Calu3 (cell line): ENCODE measurements at regions not wholly inside any gene's neighbourhood (a gene's known extent, or its start where the extent isn't known, plus 50 kb on each side); places are given as distances from the start of the nearest gene placed in this dataset.
"Not testable (repeated sequence)": the region's sequence is repeated elsewhere in the genome, so short reads cannot be mapped to it uniquely, and the experiment has no call there.

Experiments used
- BruUV-seq: library from RNA; stranded (reverse); fragments of 400-500 nt; replicated peaks from 2 replicates; lab custom pipeline; 2021; lab: Mats Ljungman, UMichigan
- CTCF ChIA-PET: fragments of 300-600 bp; sonication (Branson Sonifier 250); formaldehyde crosslinking; loops from one replicate; lab custom pipeline; 2022; ENCODE audit warnings: antibody characterized with exemption; lab: Charles Lee
- DNase-seq: peaks from one replicate; pipeline ENCODE4 v3.0.0; 2022
- H3K27ac Mint-ChIP-seq: one replicate; pipeline ENCODE4 v1.8.0; 2022; ENCODE audit warnings: mixed read lengths; ENCODE audit not compliant: unreplicated experiment
- H3K27me3 Mint-ChIP-seq: one replicate; pipeline ENCODE4 v1.8.0; 2022; ENCODE audit warnings: mixed read lengths; ENCODE audit not compliant: unreplicated experiment
- H3K36me3 Mint-ChIP-seq: one replicate; pipeline ENCODE4 v1.8.0; 2022; ENCODE audit warnings: mild to moderate bottlenecking, moderate library complexity, mixed read lengths; ENCODE audit not compliant: insufficient read depth, unreplicated experiment
- H3K4me1 Mint-ChIP-seq: one replicate; pipeline ENCODE4 v1.8.0; 2022; ENCODE audit warnings: mild to moderate bottlenecking, low read depth, mixed read lengths; ENCODE audit not compliant: unreplicated experiment
- H3K4me3 Mint-ChIP-seq: one replicate; pipeline ENCODE4 v1.8.0; 2022; ENCODE audit warnings: mild to moderate bottlenecking, low read depth, moderate library complexity, mixed read lengths; ENCODE audit not compliant: unreplicated experiment
- H3K9me3 Mint-ChIP-seq: one replicate; pipeline ENCODE4 v1.8.0; 2022; ENCODE audit warnings: low read depth, mixed read lengths; ENCODE audit not compliant: unreplicated experiment
- CTCF ChIP-seq: fragments of 200-600 bp; IDR thresholded peaks from one replicate; pipeline ENCODE4 v1.8.0; 2022; ENCODE audit warnings: antibody characterized with exemption; ENCODE audit not compliant: unreplicated experiment
- intact Hi-C: fragments of 100-400 bp; cut with micrococcal nuclease; formaldehyde crosslinking; loops from one replicate; pipeline ENCODE4 v1.10.0; 2022; ENCODE audit not compliant: unreplicated experiment

DNA sequence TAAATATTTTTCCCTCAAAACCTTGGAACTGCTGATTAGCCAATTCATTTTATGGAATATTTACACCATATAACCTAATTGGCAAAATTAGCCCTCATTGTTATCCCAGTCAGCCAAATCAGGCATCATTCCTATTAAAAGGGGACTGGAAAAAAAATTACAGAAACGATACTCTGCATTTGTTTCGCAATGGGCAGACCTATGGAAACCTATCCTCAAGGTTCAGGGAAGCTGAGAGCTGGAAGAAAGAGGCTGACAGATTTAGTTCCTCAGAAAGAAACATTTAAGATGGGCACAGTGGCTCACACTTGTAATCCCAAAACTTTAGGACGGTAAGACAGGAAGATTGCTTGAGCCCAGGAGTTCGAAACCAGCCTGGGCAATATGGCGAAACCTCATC lies 85.6 kb upstream of the RPH3AL start:
- DNase-seq: no peak
- Mint-ChIP-seq H3K9me3 (no peaks in the 10 kb centered on the region), H3K4me3 (no peak overlapping the region), H3K27ac (no peak overlapping the region), H3K27me3 (no peaks in the 10 kb centered on the region), H3K36me3 (no peaks in the 10 kb centered on the region), H3K4me1 (no peaks in the 10 kb centered on the region)
- intact Hi-C loops: no loop called here
- BruUV-seq: no TSS peak
- TF ChIP-seq CTCF: no peak
- CTCF ChIA-PET: no interaction called here

DNA sequence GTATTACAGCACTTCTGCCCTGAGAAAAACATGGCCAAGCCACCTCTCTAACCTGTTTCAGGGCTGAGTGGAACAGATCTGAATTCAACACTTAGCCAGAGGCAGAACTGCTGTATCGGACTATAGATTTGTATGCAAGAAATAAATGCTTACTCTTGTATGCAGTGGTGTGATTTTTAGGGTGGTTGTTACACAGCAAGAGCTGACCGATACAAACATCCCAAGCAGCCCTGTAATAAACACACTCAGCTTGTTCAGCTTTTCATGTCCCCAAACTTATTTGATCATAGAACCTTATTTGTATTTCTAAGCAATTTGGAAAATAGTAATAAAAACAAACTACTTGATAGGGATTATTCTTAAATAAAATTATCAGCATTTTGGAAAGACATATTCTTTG lies 84.9 kb upstream of the RPH3AL start:
- Mint-ChIP-seq H3K9me3 (no peaks in the 10 kb centered on the region), H3K4me3 (no peak overlapping the region), H3K27me3 (no peaks in the 10 kb centered on the region), H3K36me3 (no peaks in the 10 kb centered on the region), H3K27ac (no peak overlapping the region), H3K4me1 (no peaks in the 10 kb centered on the region)
- TF ChIP-seq CTCF: no peak
- intact Hi-C loops: no loop called here
- DNase-seq: no peak
- BruUV-seq: no TSS peak
- CTCF ChIA-PET: no interaction called here

GRCh38 chr17:436571-436970 lies 84.0 kb upstream of the RPH3AL start:
- Mint-ChIP-seq H3K36me3 (no peaks in the 10 kb centered on the region), H3K27ac (no peak overlapping the region), H3K27me3 (no peaks in the 10 kb centered on the region), H3K9me3 (no peaks in the 10 kb centered on the region), H3K4me1 (no peaks in the 10 kb centered on the region), H3K4me3 (no peak overlapping the region)
- no TSS peak for BruUV-seq
- CTCF ChIA-PET: no interaction called here
- DNase-seq: no peak
- no peak for TF ChIP-seq CTCF
- intact Hi-C loops: no loop called here

DNA sequence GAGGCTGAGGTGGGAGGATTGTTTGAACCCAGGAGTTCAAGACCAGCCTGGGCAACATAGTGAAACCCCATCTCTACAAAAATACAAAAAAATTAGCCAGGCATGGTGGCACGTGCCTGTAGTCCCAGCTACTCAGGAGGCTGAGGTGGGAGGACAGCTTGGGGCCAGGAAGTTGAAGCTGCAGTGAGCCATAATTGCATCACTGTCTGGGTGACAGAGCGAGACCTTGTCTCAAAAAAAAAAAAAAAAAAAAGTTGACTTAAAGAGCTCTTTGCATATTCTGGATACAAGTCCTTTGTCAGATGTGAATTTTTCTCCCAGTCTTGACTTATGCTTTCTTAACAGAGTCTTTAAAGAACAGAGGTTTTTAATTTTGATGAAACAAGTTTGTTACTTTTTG lies 79.9 kb upstream of the RPH3AL start:
- H3K36me3 Mint-ChIP-seq, H3K27me3 Mint-ChIP-seq, H3K4me3 Mint-ChIP-seq, BruUV-seq, H3K4me1 Mint-ChIP-seq, H3K9me3 Mint-ChIP-seq, DNase-seq, intact Hi-C loops, H3K27ac Mint-ChIP-seq: not testable (repeated sequence)
- CTCF ChIA-PET: interaction anchor here (0.6 kb wide), 1 partner anchor 16 kb away, joined by 3 read pairs; no protein-coding TSS in a partner anchor

- Mint-ChIP-seq H3K4me1 (no peaks in the 10 kb centered on the region), H3K4me3 (no peak overlapping the region), H3K27me3 (no peaks in the 10 kb centered on the region), H3K9me3 (no peaks in the 10 kb centered on the region), H3K36me3 (no peaks in the 10 kb centered on the region), H3K27ac (no peak overlapping the region)
- DNase-seq: no peak
- no peak for TF ChIP-seq CTCF
- intact Hi-C loops: no loop called here
- no TSS peak for BruUV-seq
- CTCF ChIA-PET: no interaction called here
Observed at GRCh38 chr17:431494-431893, 78.9 kb upstream of the RPH3AL start.
